Colon (tissue), 2 donors: ENCODE measurements at regions not wholly inside any gene's neighbourhood (a gene's known extent, or its start where the extent isn't known, plus 50 kb on each side); places are given as distances from the start of the nearest gene placed in this dataset.
A peak's percentile ranks its signal among the peaks of the same experiment; 100 is the strongest.
"Not testable (repeated sequence)": the region's sequence is repeated elsewhere in the genome, so short reads cannot be mapped to it uniquely, and the experiment has no call there.

Source experiments
- FAIRE-seq: peaks from 2 replicates; lab custom pipeline; 2012; peaks lifted over from hg19 to GRCh38; lab: Jason Lieb, UNC
- donor health status: control.
- donor health status: control.

DNA sequence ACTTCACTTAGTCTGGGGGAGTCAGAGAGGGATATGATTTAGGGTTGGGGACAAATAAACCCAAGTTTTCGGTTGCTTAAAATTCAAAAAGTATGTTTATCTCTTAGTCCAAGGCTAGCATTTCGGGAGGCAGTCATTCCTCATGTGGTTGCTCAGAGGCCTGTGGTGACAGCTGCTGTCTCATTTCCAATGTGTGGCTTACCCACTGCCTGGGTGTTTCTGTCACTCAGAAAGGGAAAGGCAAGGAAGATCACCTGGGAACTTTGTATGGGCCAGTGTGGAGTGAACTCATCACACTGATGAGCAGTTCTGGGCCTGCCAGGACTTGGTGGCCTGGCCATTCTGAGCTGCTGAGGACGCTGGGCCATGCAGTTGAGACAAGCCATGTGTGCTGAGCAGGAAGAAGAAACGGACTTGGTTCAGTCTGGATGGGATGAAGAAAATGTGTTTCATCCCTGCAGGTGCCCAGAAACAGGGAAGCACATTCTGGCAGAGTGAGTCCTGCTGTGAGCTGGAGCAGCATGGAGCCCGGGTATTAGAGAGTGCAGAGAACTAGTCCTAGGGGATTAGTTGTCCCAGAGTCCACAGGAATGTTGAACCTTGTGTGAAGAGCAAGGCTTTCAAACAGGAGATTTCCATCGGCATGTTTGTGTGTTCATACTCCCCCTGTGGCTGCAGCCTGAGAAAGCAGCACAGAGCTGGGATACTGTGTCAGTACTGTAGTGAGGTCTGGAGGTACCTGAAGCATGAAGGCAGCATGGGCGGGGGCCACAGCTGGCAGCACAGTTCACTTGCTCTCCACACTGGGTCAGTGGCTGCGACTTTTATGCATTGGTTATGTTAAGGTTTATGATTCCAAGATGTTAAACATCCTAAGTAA lies 211.1 kb upstream of the IGFBP3 start:
- FAIRE-seq = no peak

GRCh38 chr7:46129831-46130230 lies 208.8 kb upstream of the IGFBP3 start:
- no peak for FAIRE-seq

DNA sequence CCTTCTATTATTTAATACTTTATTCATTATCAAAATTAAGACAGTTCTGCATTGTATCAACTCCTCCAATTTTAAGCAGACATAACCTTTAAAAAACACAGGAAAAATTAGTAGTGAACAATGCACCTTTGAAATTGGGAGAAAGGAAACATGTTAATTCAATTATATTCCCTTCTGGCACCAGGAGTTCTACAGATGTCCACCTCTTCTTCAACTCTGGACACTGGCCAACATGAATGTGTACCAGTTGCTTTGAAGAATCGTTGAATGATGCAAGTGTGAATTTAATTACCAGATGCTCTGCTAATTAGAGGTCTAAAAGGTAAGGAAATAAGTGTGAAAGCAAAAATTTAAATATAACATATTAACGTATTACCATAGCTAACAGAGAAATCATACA lies 206.7 kb upstream of the IGFBP3 start:
- no peak for FAIRE-seq

- FAIRE-seq = no peak
Measured at GRCh38 chr7:46126675-46127300, 205.7 kb upstream of the IGFBP3 start.

- no peak for FAIRE-seq
Measured at GRCh38 chr7:46123756-46124343, 202.8 kb upstream of the IGFBP3 start.

- no peak for FAIRE-seq
Measured at GRCh38 chr7:46115410-46115809, 194.3 kb upstream of the IGFBP3 start.

DNA sequence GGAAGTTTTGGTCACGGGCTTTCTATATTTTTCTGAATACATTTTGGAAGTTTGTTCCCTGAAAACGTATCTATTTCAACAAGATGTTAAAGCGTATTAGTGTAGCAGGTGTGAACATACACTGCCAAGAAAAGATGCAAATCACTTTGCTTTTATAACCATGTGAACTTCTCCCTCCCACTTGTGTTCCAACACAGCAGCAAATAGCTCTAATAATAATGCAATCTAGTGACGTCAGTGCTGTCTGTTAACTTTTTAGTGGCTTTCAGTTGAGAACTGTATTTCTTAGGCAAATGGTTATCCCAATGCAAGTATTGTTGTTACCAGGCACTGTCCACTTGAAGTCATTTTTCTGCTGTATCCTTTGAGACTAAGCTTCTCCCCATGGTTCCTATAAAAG lies 188.4 kb upstream of the IGFBP3 start:
- FAIRE-seq = no peak

- no peak for FAIRE-seq
Measured at GRCh38 chr7:46108272-46108671, 187.2 kb upstream of the IGFBP3 start.

DNA sequence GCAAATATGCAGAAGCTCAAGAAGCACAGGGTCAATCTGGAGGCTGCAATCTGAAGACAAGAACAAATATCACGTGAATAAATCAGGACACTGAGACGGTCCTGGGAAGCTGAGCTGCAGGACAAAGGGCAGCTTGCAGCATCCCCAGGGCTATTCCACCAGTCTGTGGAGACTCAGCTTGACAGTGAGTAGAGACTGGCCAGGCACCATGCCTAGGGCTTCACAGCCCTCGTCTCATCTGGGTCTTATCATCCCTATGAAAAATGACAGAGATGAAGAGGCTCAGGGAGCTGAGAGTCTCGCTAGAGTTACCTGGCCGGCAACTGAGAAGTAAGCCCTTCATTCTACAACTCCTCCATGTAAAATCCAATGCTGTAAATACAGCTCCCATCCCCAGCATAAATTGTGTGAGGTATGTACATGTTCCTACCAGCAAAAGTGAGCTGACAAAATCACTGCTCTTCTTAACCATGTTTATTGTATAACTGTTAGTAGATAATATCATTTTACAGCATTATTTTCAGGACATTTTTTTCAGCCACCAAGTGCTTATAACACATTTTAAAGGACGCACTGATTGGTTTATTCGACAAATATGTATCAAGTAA lies 186.6 kb upstream of the IGFBP3 start:
- no peak for FAIRE-seq

DNA sequence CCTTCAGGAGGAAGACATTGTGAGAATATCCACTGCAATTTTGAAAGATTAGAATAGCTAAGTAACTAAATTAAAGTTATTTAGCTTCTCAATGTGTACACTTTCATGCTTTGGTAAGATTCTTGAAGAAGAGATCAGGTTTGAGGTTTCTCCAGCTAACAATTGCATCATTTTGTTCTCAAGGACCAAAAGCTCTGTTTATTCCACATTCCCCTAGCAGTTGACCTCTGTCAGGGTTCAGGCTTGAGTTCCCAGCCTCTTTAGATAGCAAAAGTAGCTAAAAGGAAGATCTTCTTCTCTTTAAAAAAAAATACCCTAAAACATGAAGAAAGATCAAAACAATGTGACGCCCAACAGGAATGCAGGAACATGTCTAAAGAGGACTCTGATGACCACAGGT lies 179.4 kb upstream of the IGFBP3 start:
- no peak for FAIRE-seq

DNA sequence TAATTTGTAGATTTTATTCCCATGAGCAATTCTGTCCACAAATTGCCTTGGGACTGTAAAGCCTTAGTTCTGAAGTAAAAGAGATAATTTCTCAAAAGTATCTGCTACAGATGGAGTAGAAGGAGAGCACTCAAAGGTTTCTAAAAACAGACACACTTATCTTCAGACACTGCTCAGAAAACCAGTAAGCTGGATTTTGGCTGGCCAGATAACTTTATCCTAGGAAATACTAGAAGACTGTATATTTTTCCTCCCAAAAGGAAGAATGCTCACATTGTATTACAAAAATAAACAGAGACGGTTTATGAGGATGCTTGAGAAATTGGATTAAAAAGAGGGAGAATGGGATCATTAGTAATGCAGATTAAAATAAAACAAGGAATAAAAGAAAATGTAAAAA lies 178.0 kb upstream of the IGFBP3 start:
- no peak for FAIRE-seq

DNA sequence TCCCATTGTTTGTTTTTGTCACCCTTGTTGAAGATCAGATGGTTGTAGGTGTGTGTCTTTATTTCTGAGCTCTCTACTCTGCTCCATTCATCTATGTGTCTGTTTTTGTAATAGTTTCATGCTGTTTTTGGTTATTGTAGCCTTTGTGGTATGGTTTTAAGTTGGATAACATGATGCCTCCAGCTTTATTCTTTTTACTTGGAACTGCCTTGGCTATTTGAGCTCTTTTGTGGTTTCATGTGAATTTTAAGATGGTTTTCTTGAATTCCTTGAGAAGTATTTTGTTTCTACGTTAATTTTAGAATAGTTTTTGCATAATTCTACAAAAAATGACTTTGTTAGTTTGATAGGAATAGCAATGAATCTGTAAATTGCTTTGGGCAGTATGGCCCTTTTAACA lies 170.0 kb upstream of the IGFBP3 start:
- FAIRE-seq = no peak

DNA sequence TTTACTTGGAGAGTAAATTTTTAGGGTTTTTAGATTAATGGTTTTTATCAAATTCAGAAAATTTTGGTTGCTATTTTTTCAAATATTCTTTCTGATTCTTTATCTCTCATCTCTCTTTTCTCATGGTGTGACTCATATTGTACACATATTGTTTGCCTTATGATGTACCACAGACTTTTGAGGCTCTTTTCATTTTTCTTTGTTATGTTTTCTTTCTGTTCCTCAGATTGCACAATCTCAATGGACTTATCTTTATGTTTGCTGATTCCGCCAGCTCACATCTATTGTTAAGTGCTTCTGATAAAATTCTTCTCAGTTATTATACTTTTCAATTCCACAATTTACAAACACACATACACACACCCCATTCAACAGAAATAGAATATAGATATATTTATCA lies 168.2 kb upstream of the IGFBP3 start:
- peak; percentile 38 for FAIRE-seq

- FAIRE-seq = not testable (repeated sequence)
Measured at GRCh38 chr7:46088486-46088885, 167.4 kb upstream of the IGFBP3 start.

DNA sequence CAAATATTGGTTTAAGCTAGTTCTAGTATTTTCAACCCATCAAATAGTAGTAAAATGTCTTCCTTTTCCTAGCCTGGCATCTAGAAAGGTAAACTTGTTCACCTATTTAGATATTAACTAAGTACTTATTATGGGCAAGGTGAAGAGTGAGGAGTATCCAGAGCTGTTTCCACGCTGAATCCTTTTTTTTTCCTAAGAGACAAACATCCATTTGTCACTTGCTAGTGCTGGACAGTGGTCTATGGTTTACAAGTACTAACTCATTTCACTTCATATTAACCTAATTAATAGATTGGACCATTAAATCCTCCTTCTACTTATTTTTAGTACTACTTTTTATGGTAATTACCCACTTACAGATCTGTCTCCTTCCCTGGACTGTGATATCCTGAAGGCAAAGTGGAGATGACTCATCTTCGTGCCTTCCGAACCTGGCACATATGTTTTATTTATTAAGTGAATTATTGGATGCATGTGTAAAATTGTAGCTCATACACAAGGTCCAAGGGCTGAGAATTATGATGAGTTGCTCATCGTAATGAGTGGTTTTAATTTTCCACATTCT lies 159.6 kb upstream of the IGFBP3 start:
- FAIRE-seq = no peak

DNA sequence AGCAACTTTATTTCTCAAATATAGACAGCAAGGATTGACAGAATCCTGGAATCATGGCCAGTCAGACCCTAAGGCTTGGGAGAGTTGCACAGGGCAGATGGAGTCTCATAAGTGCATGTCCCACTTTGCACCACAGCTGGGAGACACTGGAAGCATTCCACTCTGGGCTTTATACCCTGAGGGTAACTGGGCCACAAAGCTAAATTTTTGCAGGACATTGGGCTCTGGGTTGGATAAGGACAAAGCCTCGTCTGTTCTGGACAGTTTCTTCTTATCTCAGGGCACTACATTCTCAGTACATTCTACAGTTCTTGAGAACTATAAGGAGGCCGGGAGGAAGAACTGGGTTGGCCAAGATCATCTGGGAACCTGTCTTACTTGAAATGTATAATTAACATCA lies 158.3 kb upstream of the IGFBP3 start:
- FAIRE-seq = no peak

DNA sequence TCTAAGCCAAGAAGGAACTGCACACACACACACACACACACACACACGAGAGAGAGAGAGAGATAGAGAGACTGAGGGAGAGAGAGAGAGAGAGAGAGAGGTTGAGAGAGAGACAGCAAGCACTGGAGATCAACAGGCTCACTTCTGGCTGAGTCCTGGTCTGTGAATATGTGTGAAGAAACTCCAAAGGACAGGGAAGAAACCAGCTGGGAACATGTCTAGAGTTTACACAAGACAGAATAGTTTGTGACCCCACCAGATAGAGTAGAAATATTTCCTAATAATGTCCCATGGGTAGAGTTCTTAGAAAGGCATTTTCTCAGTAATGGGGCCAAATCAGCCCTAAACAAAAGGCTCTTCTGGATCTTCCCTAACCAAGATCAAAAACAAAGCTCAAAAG lies 155.5 kb upstream of the IGFBP3 start:
- FAIRE-seq = no peak

DNA sequence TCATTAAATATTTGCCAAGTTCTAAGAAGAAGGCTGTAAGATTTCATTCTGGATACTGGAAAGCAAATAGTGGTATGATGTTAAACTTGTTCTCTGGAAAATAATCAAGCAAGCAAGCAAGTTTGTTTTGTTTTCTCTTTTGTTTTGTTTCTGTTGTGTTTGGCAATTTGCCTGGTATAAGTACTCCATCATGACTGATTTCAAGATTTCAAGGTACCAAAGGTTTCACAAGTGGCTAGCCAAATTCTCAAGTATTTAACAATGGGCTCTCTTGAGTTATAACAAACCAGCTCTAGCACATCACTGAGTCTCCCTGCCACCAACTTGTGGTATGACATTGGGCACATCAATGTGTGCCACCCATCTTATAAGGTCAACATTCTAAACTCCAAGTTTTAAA lies 151.7 kb upstream of the IGFBP3 start:
- no peak for FAIRE-seq

DNA sequence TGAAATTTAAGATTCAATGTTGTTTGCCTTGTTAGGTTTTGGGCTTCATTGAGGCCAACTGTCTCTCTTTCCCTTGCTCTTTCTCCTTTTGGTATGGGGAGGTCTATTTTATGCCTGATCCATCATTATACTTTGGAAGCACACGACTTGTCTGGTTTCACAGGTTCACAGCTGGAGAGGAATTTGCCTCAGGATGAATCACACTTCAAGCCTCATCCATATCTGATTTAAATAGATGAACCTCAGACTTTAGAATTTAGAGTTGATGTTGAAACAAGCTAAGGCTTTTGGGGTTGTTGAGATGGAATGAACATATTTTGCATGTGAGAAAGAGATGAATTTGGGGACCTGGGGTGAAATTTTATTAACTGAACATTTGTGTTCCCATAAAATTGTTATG lies 150.5 kb upstream of the IGFBP3 start:
- no peak for FAIRE-seq

DNA sequence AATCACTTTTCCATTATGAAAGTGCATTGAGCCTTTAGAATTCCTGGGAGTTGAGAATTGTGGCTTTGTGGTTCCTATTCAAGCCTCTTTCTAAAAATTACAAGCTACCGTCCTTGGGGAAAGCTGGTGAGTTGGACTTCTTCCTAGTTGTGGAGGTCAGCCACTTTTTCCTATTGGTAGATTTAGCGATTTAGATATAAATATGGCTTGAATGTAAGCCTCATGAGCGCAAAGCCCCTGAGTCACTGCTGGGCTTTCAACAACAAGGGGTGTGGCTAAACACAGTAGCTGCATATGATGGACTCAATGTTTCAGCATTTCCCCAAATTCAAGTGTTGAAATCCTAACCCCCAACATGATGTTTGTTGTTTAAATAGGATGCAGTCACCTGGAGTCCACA lies 150.0 kb upstream of the IGFBP3 start:
- no peak for FAIRE-seq

GRCh38 chr7:46068159-46068558 lies 147.1 kb upstream of the IGFBP3 start:
- FAIRE-seq = no peak

- no peak for FAIRE-seq
Measured at GRCh38 chr7:46059308-46060020, 138.4 kb upstream of the IGFBP3 start.
